ENCODE measurements at regions not wholly inside any gene's neighbourhood (a gene's known extent, or its start where the extent isn't known, plus 50 kb on each side); places are given as distances from the start of the nearest gene placed in this dataset.

- TF ChIP-seq ZNF274 (IDR thresholded peaks at IDR 0.05; ENCODE audit: low read depth, low read length): no peak
- TF ChIP-seq SUZ12 (IDR thresholded peaks at IDR 0.05; ENCODE audit: extremely low read depth, insufficient read depth, insufficient read length): no peak
- TF ChIP-seq YY1 (IDR thresholded peaks at IDR 0.05; ENCODE audit: insufficient read depth, insufficient read length): no peak
Measured at GRCh38 chr2:198517976-198518375, 713.6 kb downstream of the PLCL1 start.
